GM18517 (cell line): ENCODE measurements at regions not wholly inside any gene's neighbourhood (a gene's known extent, or its start where the extent isn't known, plus 50 kb on each side); places are given as distances from the start of the nearest gene placed in this dataset.

Source experiments
- ATAC-seq: cut with Tn5 transposase; IDR thresholded peaks from one replicate; pipeline ENCODE4 v1.9.1; 2021; ENCODE audit warnings: mild to moderate bottlenecking, moderate library complexity; ENCODE audit not compliant: unreplicated experiment

- no peak for ATAC-seq
These were observed 466.6 kb downstream of the GALR1 start for GRCh38 chr18:77716282-77716681.

DNA sequence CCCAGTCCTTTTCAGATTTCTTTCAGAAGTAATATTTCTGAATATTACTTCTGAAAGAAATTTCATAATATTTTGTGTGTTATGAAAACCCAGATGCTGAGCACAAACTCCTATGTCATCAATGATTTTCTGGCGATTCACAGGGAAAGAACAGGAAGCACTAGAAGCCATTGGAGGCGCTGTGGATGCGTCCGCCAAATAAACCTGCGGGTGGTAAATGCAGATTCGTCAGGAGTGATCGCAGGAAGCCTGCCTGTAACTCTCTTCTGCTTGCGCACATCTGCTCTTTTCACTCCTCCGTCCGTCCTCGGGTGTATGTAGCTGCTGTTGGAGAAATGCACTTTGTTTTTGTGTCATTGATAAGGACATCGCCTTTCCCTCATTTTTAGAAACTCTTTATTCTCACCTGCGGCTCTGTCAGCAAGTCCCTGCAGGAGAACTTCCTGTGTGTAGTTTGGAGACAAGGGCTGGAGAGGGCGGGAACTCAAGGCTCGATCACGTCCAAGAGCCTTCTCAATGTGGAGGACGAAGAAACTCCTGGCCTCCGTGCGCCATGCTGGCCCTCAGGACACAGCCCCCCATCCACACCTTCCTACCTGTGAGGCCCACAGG lies 483.8 kb downstream of the GALR1 start:
- no peak for ATAC-seq

DNA sequence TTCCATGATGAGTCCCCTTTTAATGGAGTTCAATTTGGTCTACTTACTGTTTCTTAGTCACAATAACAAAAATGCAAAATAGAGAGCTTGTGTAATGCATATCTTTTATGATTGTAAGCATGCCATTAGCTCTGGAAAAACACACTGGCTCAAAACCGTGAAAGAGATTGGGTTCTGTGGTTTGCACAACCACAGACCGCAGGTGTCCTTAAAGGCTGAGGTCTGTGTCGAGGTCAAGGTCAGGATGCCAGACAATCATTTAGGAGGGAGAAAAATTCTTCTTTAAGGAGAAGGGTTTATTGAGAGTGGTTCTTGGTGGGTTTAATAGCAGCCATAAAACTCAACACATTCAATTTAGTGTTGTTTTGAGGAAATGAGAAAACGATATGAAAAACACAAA lies 487.2 kb downstream of the GALR1 start:
- no peak for ATAC-seq

DNA sequence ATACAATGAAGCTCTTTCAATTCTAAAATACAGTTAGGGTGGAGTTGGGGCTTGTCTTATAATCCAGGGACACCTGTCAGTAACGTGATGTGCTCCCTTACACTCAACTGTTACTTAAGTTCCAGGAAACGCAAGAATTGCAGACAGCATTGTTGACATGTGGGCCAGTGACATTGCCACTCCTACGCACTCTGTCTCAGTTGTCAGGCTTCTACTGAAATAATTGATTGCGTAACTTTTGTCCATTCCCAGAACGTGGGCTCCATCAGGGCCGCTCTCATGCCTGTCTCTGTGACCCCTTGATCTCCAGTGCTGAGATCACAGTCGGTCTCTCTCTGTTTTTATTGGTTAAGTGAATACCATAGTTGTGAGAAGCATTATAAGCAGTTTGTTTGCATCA lies 487.8 kb downstream of the GALR1 start:
- ATAC-seq: no peak

GRCh38 chr18:77749089-77749488 lies 499.4 kb downstream of the GALR1 start:
- ATAC-seq: no peak

- no peak for ATAC-seq
These were observed 500.4 kb downstream of the GALR1 start for GRCh38 chr18:77750006-77750405.

DNA sequence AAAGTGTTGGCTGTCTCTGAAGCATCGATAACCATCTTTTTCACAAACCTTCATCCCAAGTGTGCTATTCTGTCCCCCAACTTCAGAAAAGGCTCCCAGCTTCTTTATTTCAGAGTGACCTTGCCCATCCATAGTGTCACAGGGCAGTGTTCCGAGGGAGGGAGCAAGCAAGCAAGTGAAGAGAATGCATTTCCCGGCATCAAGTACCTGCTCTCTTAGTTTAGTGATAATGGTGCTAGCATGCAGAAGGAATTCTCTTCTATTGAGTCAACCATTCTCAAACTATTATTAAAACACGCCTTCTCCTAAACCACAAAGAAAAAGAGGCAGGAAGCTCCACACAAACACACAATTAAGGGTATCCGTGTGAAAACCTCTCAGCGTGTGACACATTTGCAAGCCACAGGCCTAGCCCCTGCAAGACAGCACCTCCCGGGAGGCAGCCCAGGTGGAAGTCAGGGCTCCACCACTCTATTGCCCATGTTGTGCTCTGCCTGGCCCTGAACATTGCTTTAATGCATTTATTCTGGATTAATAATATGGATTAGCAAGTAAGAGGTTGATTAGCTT lies 504.9 kb downstream of the GALR1 start:
- ATAC-seq: no peak

GRCh38 chr18:77755187-77755586 lies 505.5 kb downstream of the GALR1 start:
- ATAC-seq: no peak

GRCh38 chr18:77761332-77761731 lies 511.7 kb downstream of the GALR1 start:
- ATAC-seq: no peak

- no peak for ATAC-seq
These were observed 512.4 kb downstream of the GALR1 start for GRCh38 chr18:77762014-77762413.

DNA sequence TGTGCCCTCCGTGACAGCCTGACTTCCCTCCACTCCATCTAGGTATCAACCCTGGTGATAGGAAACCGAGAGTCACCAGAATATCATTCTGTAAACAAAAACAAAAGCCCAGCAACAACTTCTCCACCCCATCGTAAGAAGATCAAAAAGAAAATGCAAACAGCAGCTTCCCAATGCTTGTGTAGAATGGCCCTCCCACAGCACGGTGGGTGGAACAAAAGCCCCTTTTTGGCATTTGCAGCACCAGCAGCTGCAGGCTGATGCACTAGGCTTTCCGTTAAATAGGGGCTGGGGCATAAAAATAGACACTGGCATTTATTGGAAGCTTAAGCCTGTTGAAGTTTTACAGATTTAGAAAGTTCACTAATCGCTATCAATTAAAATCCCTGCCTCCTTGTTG lies 513.0 kb downstream of the GALR1 start:
- ATAC-seq: no peak

GRCh38 chr18:77763530-77764145 lies 514.0 kb downstream of the GALR1 start:
- no peak for ATAC-seq

DNA sequence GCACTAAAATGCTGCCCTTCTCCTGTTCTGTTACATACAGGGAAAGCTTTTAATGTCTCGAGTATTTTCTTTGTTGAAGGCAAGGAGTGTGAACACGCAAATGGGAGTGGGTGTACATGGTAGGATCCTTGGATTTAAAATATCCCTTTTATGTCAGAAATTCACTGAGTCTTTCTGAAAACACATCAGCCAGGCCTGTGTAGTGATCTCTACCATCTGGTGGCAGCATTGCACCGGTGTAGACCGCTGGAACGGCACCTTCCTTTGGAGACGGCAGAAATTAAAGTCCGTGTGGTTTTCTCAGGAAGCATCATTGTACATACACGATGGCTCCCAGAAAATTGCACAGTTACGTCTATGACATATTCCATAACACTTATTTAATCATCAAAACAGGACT lies 515.8 kb downstream of the GALR1 start:
- no peak for ATAC-seq

DNA sequence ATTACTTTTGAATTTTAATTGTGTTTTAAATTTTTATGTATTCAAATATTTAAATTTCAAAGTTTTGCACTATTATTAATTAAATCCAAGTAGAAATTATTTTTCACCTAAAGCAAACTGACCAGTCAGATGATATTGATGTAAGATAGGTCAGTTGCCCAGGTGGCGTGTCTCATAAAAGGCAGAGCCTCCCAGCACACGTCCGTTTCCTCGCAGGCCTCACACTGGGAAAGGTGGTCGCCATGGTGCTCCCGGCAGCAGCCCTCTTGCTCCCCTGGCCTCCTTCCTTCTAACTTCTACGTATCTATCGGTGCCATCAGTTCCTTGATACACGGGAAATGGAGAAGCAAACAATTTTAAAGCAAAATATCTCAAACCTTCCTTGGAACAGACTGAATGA lies 516.8 kb downstream of the GALR1 start:
- no peak for ATAC-seq

- no peak for ATAC-seq
These were observed 522.5 kb downstream of the GALR1 start for GRCh38 chr18:77772177-77772576.

- no peak for ATAC-seq
These were observed 526.5 kb downstream of the GALR1 start for GRCh38 chr18:77776104-77776503.

DNA sequence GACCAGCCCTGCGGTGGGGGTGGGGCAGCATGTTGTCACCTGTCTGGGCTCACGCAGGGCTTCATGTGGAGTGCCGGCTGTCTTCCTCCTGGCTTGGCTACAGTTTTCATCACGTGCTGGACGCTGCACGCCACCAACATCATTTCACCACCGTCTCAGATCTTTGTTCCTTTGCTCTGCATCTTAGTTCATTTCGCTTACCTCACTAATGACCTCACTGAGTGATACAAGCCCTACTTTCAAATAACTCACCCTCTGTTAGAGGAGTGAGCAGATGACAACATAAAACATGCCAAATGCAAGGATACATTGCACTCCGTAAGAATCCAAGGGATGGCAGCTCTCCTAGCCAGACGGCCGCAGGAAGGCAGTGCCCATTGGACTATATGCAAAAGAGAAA lies 527.5 kb downstream of the GALR1 start:
- ATAC-seq: no peak

GRCh38 chr18:77784759-77785379 lies 535.2 kb downstream of the GALR1 start:
- no peak for ATAC-seq

GRCh38 chr18:77785415-77785975 lies 535.8 kb downstream of the GALR1 start:
- ATAC-seq: no peak

DNA sequence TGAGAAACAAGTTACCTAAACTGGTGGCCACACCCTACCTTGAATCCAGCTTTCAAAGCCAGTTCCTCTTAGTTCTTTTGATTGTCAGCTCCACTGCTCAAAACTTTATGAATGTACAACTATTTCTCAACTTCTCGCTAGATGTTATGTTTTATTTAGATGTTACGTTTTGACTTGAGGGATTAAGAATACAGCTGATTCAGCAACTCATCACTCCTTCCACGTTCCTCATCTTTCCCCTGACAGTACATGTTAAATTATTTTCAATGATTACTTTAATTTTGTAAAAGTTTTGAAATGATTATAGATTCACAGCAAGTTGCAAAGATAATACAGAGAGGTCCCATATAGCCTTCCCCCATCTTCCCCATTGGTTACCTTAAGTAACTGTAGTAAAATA lies 553.4 kb downstream of the GALR1 start:
- no peak for ATAC-seq

DNA sequence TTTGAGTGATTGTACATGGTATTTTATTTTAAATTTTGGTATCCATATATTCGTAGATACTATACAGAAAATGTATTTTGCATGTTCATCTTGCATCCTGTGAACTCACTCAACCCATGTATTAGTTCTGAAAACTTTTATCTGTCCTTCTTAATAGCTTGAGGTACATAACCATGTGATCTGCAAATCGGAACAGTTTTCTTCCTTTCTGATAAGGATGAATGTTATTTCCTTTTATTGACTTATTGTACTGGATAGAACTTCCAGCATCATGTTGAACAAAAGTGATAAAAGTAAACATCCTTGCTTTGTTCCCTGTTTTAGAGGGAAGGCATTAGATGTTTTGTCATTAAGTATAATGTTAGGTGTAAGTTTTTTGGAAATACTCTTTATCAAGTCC lies 554.7 kb downstream of the GALR1 start:
- no peak for ATAC-seq

DNA sequence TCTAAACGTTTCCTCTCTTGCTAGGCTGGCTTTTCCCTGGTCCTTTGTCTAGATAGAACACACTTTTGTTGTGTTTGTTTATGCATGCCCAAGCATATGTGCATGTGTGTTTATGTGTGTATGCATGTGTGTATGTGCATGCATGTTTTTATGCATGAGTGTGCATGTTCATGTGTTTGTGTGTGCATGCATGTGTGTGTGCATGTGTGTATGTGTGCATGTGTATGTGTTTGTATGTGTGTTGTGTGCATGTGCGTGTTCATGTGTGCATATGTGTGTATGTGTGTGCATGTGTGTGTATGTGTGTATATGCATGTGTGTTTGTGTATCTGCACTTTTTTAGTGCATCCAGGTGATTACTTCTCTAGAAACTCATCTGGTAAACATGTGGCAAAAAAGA lies 558.0 kb downstream of the GALR1 start:
- no peak for ATAC-seq
